ENCODE measurements at regions not wholly inside any gene's neighbourhood (a gene's known extent, or its start where the extent isn't known, plus 50 kb on each side); places are given as distances from the start of the nearest gene placed in this dataset.

DNA sequence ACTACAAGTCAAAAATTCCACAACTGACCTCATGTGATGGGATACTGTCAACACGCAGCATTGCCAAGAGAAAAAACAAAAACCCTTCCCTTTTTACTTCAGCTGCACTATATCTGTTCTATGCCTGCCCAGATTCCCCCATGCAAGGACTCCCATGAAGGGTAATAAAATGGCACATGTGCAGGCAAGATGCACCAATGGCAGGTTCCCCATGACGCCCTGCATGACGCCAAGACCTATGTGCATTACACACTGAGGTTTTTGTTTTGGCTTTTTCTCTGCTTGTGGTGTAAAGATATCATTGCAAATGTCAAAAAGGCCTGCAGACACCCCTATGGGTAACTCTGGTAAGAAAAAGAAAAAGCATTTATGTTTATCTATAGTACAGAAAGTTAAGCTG, 403.4 kb downstream of the HDGFL1 start:
- Mint-ChIP-seq H3K27ac (ENCODE audit: unreplicated experiment) (no peak overlapping the region), H3K4me1 (peaks cover 4% of the 10 kb centered on the region), H3K36me3 (ENCODE audit: low read depth) (no peaks in the 10 kb centered on the region), H3K27me3 (ENCODE audit: low read depth) (no peaks in the 10 kb centered on the region), H3K4me3 (no peak overlapping the region), H3K9me3 (peaks cover 8% of the 10 kb centered on the region)
- no peak for TF ChIP-seq CTCF (conservative IDR thresholded peaks at IDR 0.05)
- DNase-seq (ENCODE audit: low read depth, low spot score) = no peak

GRCh38 chr6:22975079-22975478, 405.7 kb downstream of the HDGFL1 start:
- Mint-ChIP-seq H3K27ac (ENCODE audit: unreplicated experiment) (no peak overlapping the region), H3K9me3 (peaks cover 10% of the 10 kb centered on the region), H3K36me3 (ENCODE audit: low read depth) (peaks cover 3% of the 10 kb centered on the region), H3K4me3 (no peak overlapping the region), H3K4me1 (peaks cover 1% of the 10 kb centered on the region), H3K27me3 (ENCODE audit: low read depth) (no peaks in the 10 kb centered on the region)
- no peak for TF ChIP-seq CTCF (conservative IDR thresholded peaks at IDR 0.05)
- no peak for DNase-seq (ENCODE audit: low read depth, low spot score)

- DNase-seq (ENCODE audit: low read depth, low spot score) = no peak
- Mint-ChIP-seq H3K27ac (ENCODE audit: unreplicated experiment) (no peak overlapping the region), H3K4me1 (no peaks in the 10 kb centered on the region), H3K4me3 (no peak overlapping the region), H3K27me3 (ENCODE audit: low read depth) (no peaks in the 10 kb centered on the region), H3K36me3 (ENCODE audit: low read depth) (peaks cover 12% of the 10 kb centered on the region), H3K9me3 (peaks cover 17% of the 10 kb centered on the region)
- no peak for TF ChIP-seq CTCF (conservative IDR thresholded peaks at IDR 0.05)
Measured at GRCh38 chr6:22980446-22980845, 411.1 kb downstream of the HDGFL1 start.

DNA sequence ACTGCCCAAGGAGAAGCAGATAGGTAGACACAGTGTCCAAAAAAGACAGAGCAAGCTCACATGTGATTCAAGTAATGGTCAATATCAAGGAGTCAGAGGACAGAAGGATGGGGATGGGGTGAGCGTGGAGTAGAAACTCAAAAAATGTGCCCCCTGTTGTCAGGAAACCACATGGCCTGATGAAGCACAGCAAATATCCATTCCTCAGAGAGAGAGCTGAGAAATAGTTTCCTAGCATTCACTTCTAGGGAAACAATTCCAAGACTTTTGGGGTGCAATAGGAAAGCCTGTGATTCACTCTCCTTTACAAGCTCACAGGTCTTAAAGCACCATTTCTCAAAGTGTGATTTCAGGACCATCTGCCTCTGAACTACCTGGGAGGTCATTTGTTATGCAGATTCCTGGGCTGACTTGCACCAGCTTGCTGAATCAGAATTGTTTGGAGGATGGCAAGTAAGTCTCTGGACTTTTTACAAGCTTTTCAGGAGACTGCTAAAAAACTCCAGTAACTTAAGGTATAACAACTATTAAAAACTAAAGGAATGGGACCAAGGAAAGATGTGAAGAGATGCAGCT, 432.8 kb downstream of the HDGFL1 start:
- DNase-seq (ENCODE audit: low read depth, low spot score) = no peak
- Mint-ChIP-seq H3K9me3 (peaks cover 7% of the 10 kb centered on the region), H3K4me3 (no peak overlapping the region), H3K4me1 (no peaks in the 10 kb centered on the region), H3K27me3 (ENCODE audit: low read depth) (no peaks in the 10 kb centered on the region), H3K27ac (ENCODE audit: unreplicated experiment) (no peak overlapping the region), H3K36me3 (ENCODE audit: low read depth) (no peaks in the 10 kb centered on the region)
- no peak for TF ChIP-seq CTCF (conservative IDR thresholded peaks at IDR 0.05)

DNA sequence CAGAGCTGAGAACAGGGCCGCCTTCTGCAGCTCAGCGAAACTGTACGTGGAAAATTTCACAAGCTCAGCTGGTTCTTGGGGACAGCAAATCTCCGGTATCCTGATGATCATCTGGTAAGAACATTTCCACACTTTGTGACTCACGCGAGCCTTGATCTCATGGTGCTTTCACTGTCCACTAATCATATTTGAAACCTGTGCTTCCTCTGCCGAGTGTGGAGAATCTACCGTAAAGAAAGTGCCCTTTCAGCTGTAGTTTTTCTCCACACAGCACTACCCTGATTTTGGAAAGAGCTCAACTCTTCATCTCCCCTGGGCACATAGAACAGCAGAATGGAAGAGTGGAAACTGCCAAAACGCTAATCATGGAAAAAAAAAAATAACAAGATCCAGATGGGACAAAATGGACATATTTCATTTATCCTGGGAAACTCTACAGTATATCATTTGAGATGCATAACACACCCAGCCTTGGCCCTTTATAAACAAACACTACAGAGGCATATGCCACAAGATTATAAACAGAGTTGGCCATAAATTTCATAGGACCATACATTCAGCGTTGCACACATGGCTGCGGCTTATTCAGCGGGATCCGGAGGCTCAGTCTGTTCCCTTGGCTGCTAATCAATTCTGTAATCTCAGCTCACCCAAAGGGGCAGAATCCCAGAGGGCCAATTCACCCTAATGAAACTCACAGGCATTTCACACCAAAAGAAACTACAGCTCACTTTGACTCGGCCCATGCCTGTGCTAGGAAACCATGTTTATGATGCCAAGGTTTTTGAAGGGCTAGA, 434.5 kb downstream of the HDGFL1 start:
- DNase-seq (ENCODE audit: low read depth, low spot score) = no peak
- H3K27ac Mint-ChIP-seq (ENCODE audit: unreplicated experiment) = no peak overlapping the region
- H3K27me3 Mint-ChIP-seq (ENCODE audit: low read depth) = no peaks in the 10 kb centered on the region
- TF ChIP-seq CTCF (conservative IDR thresholded peaks at IDR 0.05) = no peak
- peaks cover 7% of the 10 kb centered on the region for H3K9me3 Mint-ChIP-seq
- H3K36me3 Mint-ChIP-seq (ENCODE audit: low read depth) = no peaks in the 10 kb centered on the region
- H3K4me3 Mint-ChIP-seq = no peak overlapping the region
- no peaks in the 10 kb centered on the region for H3K4me1 Mint-ChIP-seq
